Transverse colon (tissue), 4 donors: ENCODE measurements at regions not wholly inside any gene's neighbourhood (a gene's known extent, or its start where the extent isn't known, plus 50 kb on each side); places are given as distances from the start of the nearest gene placed in this dataset.

Source experiments
- CTCF ChIP-seq, 5 experiments: fragments of 200-600 bp in 3 of 5; fragments of 450-650 bp in 2 of 5; sonication (generic) in 3 of 5; IDR thresholded peaks; 1 replicate in 2 of 5; 2 replicates in 3 of 5; pipeline ENCODE4 v1.5.1; 2016 to 2017; ENCODE audit warnings: antibody characterized with exemption in 5 of 5, inconsistent platforms in 3 of 5, mild to moderate bottlenecking in 2 of 5, moderate library complexity in 1 of 5
- EP300 ChIP-seq: sonication (generic); formaldehyde crosslinking; IDR thresholded peaks from one replicate; pipeline ENCODE4 v1.6.1; 2017; ENCODE audit warnings: antibody characterized with exemption, low read depth
- POLR2A ChIP-seq: fragments of 450-650 bp; IDR thresholded peaks from one replicate; pipeline ENCODE4 v1.6.1; 2016; ENCODE audit warnings: antibody characterized with exemption, mild to moderate bottlenecking, moderate library complexity
- POLR2AphosphoS5 ChIP-seq, 3 donors: sonication (generic); formaldehyde crosslinking; IDR thresholded peaks; one replicate each; pipeline ENCODE4 v1.6.1; 2016; ENCODE audit warnings: antibody characterized with exemption in 3 of 3

- TF ChIP-seq POLR2A = no peak
- no peak for TF ChIP-seq CTCF (IDR thresholded peaks at IDR 0.05)
- no peak for TF ChIP-seq EP300
- no peak for TF ChIP-seq POLR2AphosphoS5 (IDR thresholded peaks at IDR 0.05)
These were observed 524.6 kb upstream of the KCND2 start for GRCh38 chr7:119748251-119748860.
